AG10803 (cell line): ENCODE measurements at regions not wholly inside any gene's neighbourhood (a gene's known extent, or its start where the extent isn't known, plus 50 kb on each side); places are given as distances from the start of the nearest gene placed in this dataset.

Source experiments
- DNase-seq: peaks from one replicate; pipeline ENCODE4 v3.0.0; 2010; ENCODE audit warnings: low read depth
- H3K4me3 ChIP-seq: 2 replicates; pipeline ENCODE4 v1.5.1; 2011; ENCODE audit warnings: mild to moderate bottlenecking, low read length, control low read depth
- TF ChIP-seq, protein P1 (sequence below): conservative IDR thresholded peaks from 2 replicates; pipeline ENCODE4 v1.5.1; 2011; ENCODE audit warnings: mild to moderate bottlenecking, low read length, control low read depth, inconsistent platforms

DNA sequence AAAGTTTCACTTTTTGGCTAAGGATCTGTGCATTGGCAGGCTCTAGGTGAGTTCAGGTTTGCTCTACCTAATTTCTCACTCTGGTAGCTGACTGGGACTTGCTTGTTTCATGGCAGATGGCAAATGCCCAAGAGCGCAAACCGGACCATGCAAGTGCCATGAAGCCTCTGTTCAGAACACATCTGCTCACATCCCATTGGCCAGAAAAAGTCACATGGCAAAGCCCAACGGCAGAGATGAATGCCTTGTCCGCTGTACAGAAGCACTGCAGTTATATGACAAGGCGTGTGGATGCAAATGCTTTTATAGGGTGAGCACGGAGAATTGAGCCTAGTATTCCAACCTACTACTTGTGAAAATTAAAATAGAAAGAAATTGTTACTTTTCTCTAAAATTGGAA, 202.2 kb upstream of the HMGA2 start:
- no peak for DNase-seq
- no peak overlapping the region for H3K4me3 ChIP-seq
- TF ChIP-seq, protein P1, sequence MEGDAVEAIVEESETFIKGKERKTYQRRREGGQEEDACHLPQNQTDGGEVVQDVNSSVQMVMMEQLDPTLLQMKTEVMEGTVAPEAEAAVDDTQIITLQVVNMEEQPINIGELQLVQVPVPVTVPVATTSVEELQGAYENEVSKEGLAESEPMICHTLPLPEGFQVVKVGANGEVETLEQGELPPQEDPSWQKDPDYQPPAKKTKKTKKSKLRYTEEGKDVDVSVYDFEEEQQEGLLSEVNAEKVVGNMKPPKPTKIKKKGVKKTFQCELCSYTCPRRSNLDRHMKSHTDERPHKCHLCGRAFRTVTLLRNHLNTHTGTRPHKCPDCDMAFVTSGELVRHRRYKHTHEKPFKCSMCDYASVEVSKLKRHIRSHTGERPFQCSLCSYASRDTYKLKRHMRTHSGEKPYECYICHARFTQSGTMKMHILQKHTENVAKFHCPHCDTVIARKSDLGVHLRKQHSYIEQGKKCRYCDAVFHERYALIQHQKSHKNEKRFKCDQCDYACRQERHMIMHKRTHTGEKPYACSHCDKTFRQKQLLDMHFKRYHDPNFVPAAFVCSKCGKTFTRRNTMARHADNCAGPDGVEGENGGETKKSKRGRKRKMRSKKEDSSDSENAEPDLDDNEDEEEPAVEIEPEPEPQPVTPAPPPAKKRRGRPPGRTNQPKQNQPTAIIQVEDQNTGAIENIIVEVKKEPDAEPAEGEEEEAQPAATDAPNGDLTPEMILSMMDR, result no peak

DNA sequence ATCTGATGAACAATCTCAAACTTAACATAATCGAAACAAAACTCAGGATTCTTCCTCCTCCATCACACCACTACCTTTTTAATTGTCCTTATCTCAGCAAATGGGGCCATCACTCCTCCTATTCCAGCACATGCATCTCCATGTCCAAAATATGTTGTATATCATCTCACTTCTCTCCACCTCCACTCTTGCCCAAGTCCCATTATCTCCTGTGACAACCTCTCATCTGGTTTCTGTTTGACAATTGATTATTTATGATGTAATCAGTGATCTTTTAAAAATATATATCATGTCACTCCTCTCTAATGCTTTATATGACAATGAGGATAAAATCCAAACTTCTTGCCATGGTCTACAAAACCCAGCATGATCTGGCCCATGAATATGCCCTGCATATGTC, 200.8 kb upstream of the HMGA2 start:
- no peak overlapping the region for H3K4me3 ChIP-seq
- DNase-seq, result no peak
- TF ChIP-seq, protein P1, result no peak

- H3K4me3 ChIP-seq, result no peak overlapping the region
- DNase-seq, result no peak
- TF ChIP-seq, protein P1, result no peak
Measured at GRCh38 chr12:65624554-65625086, 199.7 kb upstream of the HMGA2 start.

DNA sequence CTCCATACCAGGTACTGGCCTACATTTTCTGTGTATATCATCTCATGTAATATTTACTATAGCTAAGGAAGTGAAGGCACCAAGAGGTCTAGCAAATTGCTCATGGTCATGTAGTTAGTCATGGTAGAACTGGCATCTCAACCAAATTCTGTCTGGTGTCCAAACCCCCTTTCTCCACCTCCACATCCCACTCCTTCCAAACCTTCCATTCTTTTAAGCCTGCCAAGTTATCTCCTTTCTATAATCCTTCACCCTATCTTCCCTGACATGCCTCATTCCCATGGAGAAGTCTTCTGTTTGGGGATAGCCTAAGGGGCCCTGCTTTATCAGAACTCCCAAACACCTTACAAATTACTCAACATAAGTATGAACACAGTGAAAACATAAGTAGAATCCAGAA, 196.2 kb upstream of the HMGA2 start:
- DNase-seq, result no peak
- H3K4me3 ChIP-seq, result no peak overlapping the region
- TF ChIP-seq, protein P1, result no peak

- no peak overlapping the region for H3K4me3 ChIP-seq
- TF ChIP-seq, protein P1, result no peak
- DNase-seq, result no peak
Measured at GRCh38 chr12:65630555-65630954, 193.7 kb upstream of the HMGA2 start.

DNA sequence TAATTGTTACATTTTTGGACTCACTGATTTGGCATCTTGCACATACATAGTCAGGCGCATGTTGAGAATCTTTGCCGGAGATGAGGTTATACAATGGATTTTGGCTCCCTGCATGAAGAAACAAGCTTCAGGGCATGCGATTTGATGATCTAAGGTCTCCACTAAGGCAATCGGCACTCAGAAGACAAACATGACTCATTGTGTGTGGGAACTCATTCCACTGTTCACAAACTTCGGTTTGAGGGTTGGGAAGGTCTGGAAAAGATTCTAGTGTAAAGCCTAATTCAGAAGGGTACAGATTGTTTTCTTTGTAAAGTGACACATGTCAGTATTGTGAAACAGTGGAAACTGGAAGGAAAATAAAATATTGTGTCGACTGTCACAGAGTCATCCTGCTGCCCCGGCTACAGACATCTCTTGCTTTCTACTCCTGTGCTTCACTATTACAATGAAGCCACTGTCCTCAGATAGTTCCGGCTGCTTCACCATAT, 192.6 kb upstream of the HMGA2 start:
- TF ChIP-seq, protein P1, result no peak
- H3K4me3 ChIP-seq, result no peak overlapping the region
- DNase-seq, result peak; percentile 99

DNA sequence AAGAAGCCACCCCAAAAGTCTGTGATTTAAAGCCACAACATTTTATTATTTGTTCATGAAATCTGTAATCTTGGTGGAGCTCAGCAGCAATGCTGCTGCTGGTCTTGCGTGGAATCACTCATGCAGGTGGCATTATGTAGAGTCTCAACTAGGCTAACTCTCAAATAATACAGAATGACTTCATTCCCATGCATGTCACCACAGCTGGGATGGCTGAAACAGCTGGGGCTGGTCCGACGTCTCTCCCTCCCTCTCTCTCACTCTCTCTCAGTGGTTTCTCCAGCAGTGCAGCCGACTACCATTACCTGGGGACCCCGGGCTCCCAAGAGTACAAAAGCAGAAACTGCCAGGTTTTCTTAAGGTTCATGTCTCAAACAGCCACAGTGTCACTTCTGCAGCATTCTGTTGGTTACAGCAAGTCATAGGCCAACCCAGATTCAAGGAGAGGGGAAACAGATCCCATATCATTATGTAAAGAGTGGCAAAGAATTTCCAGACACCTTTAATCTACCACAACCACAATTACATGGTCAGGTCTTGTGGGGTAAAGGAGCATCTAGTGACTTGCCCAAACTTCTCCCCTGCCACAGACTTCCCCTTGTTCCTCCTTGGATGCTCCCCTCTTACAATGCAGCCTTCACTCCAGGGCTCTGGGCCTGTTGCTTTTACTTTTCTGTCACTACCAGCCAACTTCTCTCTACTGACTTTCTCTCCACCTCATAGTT, 192.0 kb upstream of the HMGA2 start:
- TF ChIP-seq, protein P1, result no peak
- H3K4me3 ChIP-seq, result no peak overlapping the region
- DNase-seq, result peak; percentile 36
